Spleen (tissue), 11 donors: ENCODE measurements at regions not wholly inside any gene's neighbourhood (a gene's known extent, or its start where the extent isn't known, plus 50 kb on each side); places are given as distances from the start of the nearest gene placed in this dataset.

Experiments
- DNase-seq: peaks from one replicate; pipeline ENCODE4 v3.0.0-alpha.2; 2020
- H3K27ac ChIP-seq, 8 donors: fragments of 200-600 bp; sonication (generic) in 7 of 8; 1 replicate in 4 of 8; 2 replicates in 4 of 8; pipeline versions ENCODE4 v1.5.0 to v1.8.0; 2016 to 2021; ENCODE audit warnings: inconsistent platforms in 4 of 8, mild to moderate bottlenecking in 4 of 8, moderate library complexity in 1 of 8
- H3K27me3 ChIP-seq, 7 donors: fragments of 200-600 bp; sonication (generic) in 6 of 7; replicated peaks in 1 of 7; 1 replicate in 4 of 7; 2 replicates in 3 of 7; pipeline versions ENCODE4 v1.5.0 to v1.8.0; 2016 to 2021; ENCODE audit warnings: inconsistent platforms in 3 of 7, mild to moderate bottlenecking in 1 of 7
- H3K36me3 ChIP-seq, 6 donors: fragments of 200-600 bp; sonication (generic) in 5 of 6; 1 replicate in 4 of 6; 2 replicates in 2 of 6; pipeline versions ENCODE4 v1.5.0 to v1.8.0; 2016 to 2021; ENCODE audit warnings: inconsistent platforms in 2 of 6
- H3K4me1 ChIP-seq, 6 donors: fragments of 200-600 bp; sonication (generic) in 5 of 6; 1 replicate in 3 of 6; 2 replicates in 3 of 6; pipeline versions ENCODE4 v1.5.0 to v1.8.0; 2016 to 2021; ENCODE audit warnings: inconsistent platforms in 3 of 6
- H3K4me3 ChIP-seq, 8 donors: fragments of 200-600 bp; sonication (generic) in 7 of 8; 1 replicate in 4 of 8; 2 replicates in 4 of 8; pipeline versions ENCODE4 v1.5.0 to v1.8.0; 2016 to 2021; ENCODE audit warnings: inconsistent platforms in 4 of 8, mild to moderate bottlenecking in 4 of 8, moderate library complexity in 2 of 8
- H3K9me3 ChIP-seq, 8 donors: fragments of 200-600 bp; sonication (generic) in 7 of 8; 1 replicate in 4 of 8; 2 replicates in 4 of 8; pipeline versions ENCODE4 v1.5.0 to v1.8.0; 2016 to 2021; ENCODE audit warnings: inconsistent platforms in 4 of 8
- POLR2A ChIP-seq, 3 donors: fragments of 450-650 bp; IDR thresholded peaks; one replicate each; pipeline ENCODE4 v1.5.1; 2017; ENCODE audit warnings: antibody characterized with exemption in 3 of 3, mild to moderate bottlenecking in 1 of 3
- POLR2AphosphoS5 ChIP-seq, 3 donors: sonication (generic); formaldehyde crosslinking; IDR thresholded peaks; one replicate each; pipeline ENCODE4 v1.5.1; 2017; ENCODE audit warnings: antibody characterized with exemption in 3 of 3
- WGBS, 5 donors: extraction: QIAGEN DNeasy Blood & Tissue Kit in 3 of 5; methylation state at CpG; one replicate each; pipeline versions ENCODE4 v1.1.5 to v1.1.7; 2013 to 2018; 5-methylcytosine and 5-hydroxymethylcytosine counted together
- intact Hi-C: fragments of 100-400 bp; cut with DNase I; formaldehyde crosslinking; loops from one replicate; pipeline ENCODE4 v1.15.0; 2023; ENCODE audit warnings: low total_unique reads
- TF ChIP-seq, protein P1 (sequence below), 11 experiments: fragments of 200-600 bp in 7 of 11; fragments of 450-650 bp in 4 of 11; sonication (generic) in 4 of 11; IDR thresholded peaks in 8 of 11; conservative IDR thresholded peaks in 3 of 11; 1 replicate in 7 of 11; 2 replicates in 4 of 11; pipeline versions ENCODE4 v1.4.0 to v1.8.0; 2016 to 2021; ENCODE audit warnings: antibody characterized with exemption in 11 of 11, inconsistent platforms in 4 of 11, mild to moderate bottlenecking in 1 of 11
- donor health status: healthy with polysubstance abuse.
- donor health status: DM: no; HTN: no; CAD: no; lungs with moderate emphysema.
- donor health status: DM: no; HTN: no; CAD: no.
- donor health status: Bipolar disorder and iron deficiency.
- donor health status: healthy.
- donor health status: DM: no; HTN: no; CAD: no.
- donor health status: DM: yes; HTN: yes; CAD: no.

DNA sequence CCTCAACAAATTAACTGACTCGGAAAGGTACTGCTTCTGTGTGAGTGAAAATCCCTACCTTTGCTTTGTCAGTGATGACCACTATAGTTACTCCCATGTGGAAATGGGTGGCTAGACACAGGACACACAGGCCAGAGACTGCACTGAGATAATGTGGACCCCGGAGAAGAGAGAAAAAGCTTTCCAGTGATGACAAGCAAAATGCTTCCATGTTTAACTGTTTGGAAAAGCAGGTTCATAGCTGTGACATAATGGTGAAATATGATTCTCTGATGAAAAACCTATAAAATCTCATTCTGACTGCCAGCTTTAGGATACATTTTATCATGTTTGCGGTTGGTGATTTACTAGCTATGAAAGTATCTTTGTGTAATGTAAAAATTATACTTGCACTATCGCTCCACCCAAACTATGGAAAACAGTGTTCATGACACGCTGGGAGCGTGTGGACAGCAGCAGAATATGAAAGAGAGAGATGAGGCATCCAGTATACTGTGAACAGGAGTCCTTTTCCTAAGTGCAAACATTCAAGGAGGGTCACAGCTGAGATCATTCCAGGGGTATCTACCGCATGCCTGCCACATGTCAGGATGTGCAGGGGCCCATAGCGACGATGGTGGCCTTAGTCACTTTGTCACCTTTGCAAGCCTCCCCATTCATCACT, 782.7 kb upstream of the SOX11 start:
- Histone ChIP-seq H3K4me3 (no peak overlapping the region), H3K27ac (no peak overlapping the region), H3K36me3 (no peaks in the 10 kb centered on the region), H3K9me3 (peaks cover 0 to 5% (median 0%) of the 10 kb centered on the region in 8 donors), H3K27me3 (no peaks in the 10 kb centered on the region), H3K4me1 (no peaks in the 10 kb centered on the region)
- DNase-seq, result no peak
- TF ChIP-seq, protein P1, sequence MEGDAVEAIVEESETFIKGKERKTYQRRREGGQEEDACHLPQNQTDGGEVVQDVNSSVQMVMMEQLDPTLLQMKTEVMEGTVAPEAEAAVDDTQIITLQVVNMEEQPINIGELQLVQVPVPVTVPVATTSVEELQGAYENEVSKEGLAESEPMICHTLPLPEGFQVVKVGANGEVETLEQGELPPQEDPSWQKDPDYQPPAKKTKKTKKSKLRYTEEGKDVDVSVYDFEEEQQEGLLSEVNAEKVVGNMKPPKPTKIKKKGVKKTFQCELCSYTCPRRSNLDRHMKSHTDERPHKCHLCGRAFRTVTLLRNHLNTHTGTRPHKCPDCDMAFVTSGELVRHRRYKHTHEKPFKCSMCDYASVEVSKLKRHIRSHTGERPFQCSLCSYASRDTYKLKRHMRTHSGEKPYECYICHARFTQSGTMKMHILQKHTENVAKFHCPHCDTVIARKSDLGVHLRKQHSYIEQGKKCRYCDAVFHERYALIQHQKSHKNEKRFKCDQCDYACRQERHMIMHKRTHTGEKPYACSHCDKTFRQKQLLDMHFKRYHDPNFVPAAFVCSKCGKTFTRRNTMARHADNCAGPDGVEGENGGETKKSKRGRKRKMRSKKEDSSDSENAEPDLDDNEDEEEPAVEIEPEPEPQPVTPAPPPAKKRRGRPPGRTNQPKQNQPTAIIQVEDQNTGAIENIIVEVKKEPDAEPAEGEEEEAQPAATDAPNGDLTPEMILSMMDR (IDR thresholded peaks at IDR 0.05 in 8 of 11, conservative IDR thresholded peaks at IDR 0.05 in 3 of 11), result no peak
- no peak for TF ChIP-seq POLR2AphosphoS5 (IDR thresholded peaks at IDR 0.05)
- TF ChIP-seq POLR2A (IDR thresholded peaks at IDR 0.05), result no peak
- WGBS, 5 donors, result 73 to 87% (median 81%) methylated on average over 9 of the region's 9 CpGs
- intact Hi-C loops, result no loop called here

DNA sequence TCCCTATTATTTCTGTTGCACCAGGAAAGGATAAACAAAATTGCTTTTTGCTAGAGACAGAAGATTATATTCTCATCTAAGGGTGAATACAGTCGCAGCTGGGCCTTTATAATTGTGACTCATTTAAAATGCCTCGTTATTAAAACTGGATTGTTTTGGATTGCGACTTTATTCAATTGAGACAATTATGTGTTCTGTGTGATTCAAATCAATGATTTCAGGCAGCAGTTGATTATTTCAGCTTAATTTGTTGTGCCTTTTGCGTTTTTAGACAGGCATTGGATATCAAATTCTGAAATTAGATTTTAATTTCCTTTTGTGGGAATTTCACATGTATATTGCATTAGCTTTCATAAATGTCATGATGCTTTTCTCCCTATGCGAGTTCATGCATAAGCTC, 778.1 kb upstream of the SOX11 start:
- TF ChIP-seq POLR2A (IDR thresholded peaks at IDR 0.05) (no peak), POLR2AphosphoS5 (IDR thresholded peaks at IDR 0.05) (no peak)
- TF ChIP-seq, protein P1 (IDR thresholded peaks at IDR 0.05 in 8 of 11, conservative IDR thresholded peaks at IDR 0.05 in 3 of 11), result no peak
- 85 to 93% (median 88%) methylated on average over 5 of the region's 5 CpGs for WGBS, 5 donors
- Histone ChIP-seq H3K27ac (no peak overlapping the region), H3K36me3 (no peaks in the 10 kb centered on the region), H3K4me1 (no peaks in the 10 kb centered on the region), H3K4me3 (no peak overlapping the region), H3K9me3 (peaks cover 0 to 5% (median 0%) of the 10 kb centered on the region in 8 donors), H3K27me3 (no peaks in the 10 kb centered on the region)
- DNase-seq, result no peak
- intact Hi-C loops, result no loop called here

DNA sequence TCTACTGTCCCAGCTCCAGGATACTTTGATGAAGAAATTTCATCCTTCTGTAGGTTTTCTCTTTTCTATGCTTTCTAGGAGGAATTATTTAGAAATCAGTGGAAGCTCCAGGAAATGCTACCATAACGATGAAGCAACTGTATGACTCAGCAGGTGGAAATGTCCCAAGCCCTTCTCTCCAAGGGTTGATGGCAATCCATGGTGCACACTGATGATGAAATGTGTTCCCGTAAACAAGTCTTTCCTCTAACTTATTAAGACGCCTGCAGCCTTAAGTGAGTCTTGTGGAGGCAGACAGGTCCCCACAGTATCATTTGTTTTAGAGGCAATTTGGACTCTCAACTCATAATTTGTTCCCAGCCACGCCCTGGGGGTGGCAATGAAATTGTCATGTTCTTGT, 777.6 kb upstream of the SOX11 start:
- no peak for DNase-seq
- Histone ChIP-seq H3K36me3 (no peaks in the 10 kb centered on the region), H3K27me3 (no peaks in the 10 kb centered on the region), H3K4me1 (no peaks in the 10 kb centered on the region), H3K27ac (no peak overlapping the region), H3K9me3 (peaks cover 0 to 5% (median 0%) of the 10 kb centered on the region in 8 donors), H3K4me3 (no peak overlapping the region)
- intact Hi-C loops, result no loop called here
- 64 to 85% (median 75%) methylated on average over 4 of the region's 4 CpGs for WGBS, 5 donors
- TF ChIP-seq POLR2A (IDR thresholded peaks at IDR 0.05) (no peak), POLR2AphosphoS5 (IDR thresholded peaks at IDR 0.05) (no peak)
- TF ChIP-seq, protein P1 (IDR thresholded peaks at IDR 0.05 in 8 of 11, conservative IDR thresholded peaks at IDR 0.05 in 3 of 11), result no peak

DNA sequence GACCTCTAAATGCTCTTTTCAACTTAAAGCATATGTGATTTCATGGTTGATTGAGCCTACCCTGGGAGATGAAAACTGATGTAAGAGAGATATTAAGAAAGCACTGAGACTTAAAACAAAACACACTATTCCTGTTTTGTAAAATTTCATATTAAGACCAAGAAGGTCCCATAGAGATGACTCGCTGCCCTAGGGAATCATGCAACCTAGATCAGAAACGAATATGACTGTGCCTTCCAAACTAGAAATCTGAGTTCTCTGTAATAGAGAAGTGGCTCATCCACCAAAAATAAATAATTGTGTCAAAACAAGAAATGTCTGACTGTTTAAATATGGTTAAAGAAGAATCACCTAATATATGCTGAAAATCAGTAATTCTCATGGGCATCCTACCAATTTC, 776.8 kb upstream of the SOX11 start:
- no peaks in the 10 kb centered on the region for H3K36me3 ChIP-seq
- H3K27ac ChIP-seq, result no peak overlapping the region
- H3K9me3 ChIP-seq, result peaks cover 0 to 5% (median 0%) of the 10 kb centered on the region in 8 donors
- no peaks in the 10 kb centered on the region for H3K27me3 ChIP-seq
- H3K4me3 ChIP-seq, result no peak overlapping the region
- intact Hi-C loops, result no loop called here
- TF ChIP-seq POLR2AphosphoS5 (IDR thresholded peaks at IDR 0.05), result no peak
- TF ChIP-seq, protein P1 (IDR thresholded peaks at IDR 0.05 in 8 of 11, conservative IDR thresholded peaks at IDR 0.05 in 3 of 11), result no peak
- no peak for TF ChIP-seq POLR2A (IDR thresholded peaks at IDR 0.05)
- no peak for DNase-seq
- H3K4me1 ChIP-seq, result no peaks in the 10 kb centered on the region
- 65 to 87% (median 78%) methylated on average over 2 of the region's 2 CpGs for WGBS, 5 donors
